GM19324 (cell line): ENCODE measurements at regions not wholly inside any gene's neighbourhood (a gene's known extent, or its start where the extent isn't known, plus 50 kb on each side); places are given as distances from the start of the nearest gene placed in this dataset.

ENCODE experiments used
- ATAC-seq: cut with Tn5 transposase; IDR thresholded peaks from one replicate; pipeline ENCODE4 v1.9.1; 2021; ENCODE audit warnings: mild to moderate bottlenecking, moderate library complexity; ENCODE audit not compliant: unreplicated experiment, low FRiP score

GRCh38 chr3:66672830-66673229, 172.0 kb upstream of the LRIG1 start:
- no peak for ATAC-seq

GRCh38 chr3:66673293-66673692, 172.5 kb upstream of the LRIG1 start:
- ATAC-seq: no peak

- ATAC-seq: no peak
Observed at GRCh38 chr3:66675366-66675765, 174.5 kb upstream of the LRIG1 start.

GRCh38 chr3:66692042-66692765, 191.4 kb upstream of the LRIG1 start:
- no peak for ATAC-seq

- no peak for ATAC-seq
Observed at GRCh38 chr3:66692766-66693150, 191.9 kb upstream of the LRIG1 start.

GRCh38 chr3:66693461-66694031, 192.7 kb upstream of the LRIG1 start:
- ATAC-seq: no peak

- ATAC-seq: no peak
Observed at GRCh38 chr3:66702126-66702525, 201.3 kb upstream of the LRIG1 start.

GRCh38 chr3:66703501-66703900, 202.7 kb upstream of the LRIG1 start:
- ATAC-seq: no peak

GRCh38 chr3:66705076-66705475, 204.3 kb upstream of the LRIG1 start:
- no peak for ATAC-seq

- ATAC-seq: no peak
Observed at GRCh38 chr3:66706890-66707289, 206.1 kb upstream of the LRIG1 start.

- ATAC-seq: no peak
Observed at GRCh38 chr3:66709532-66709931, 208.7 kb upstream of the LRIG1 start.

- ATAC-seq: no peak
Observed at GRCh38 chr3:66712210-66712609, 211.4 kb upstream of the LRIG1 start.

GRCh38 chr3:66713921-66714320, 213.1 kb upstream of the LRIG1 start:
- no peak for ATAC-seq

GRCh38 chr3:66715806-66716205, 215.0 kb upstream of the LRIG1 start:
- ATAC-seq: no peak

GRCh38 chr3:66717806-66718205, 217.0 kb upstream of the LRIG1 start:
- no peak for ATAC-seq

- ATAC-seq: no peak
Observed at GRCh38 chr3:66719796-66720356, 219.1 kb upstream of the LRIG1 start.

GRCh38 chr3:66720508-66720907, 219.7 kb upstream of the LRIG1 start:
- ATAC-seq: no peak

GRCh38 chr3:66722675-66723074, 221.9 kb upstream of the LRIG1 start:
- ATAC-seq: no peak

- ATAC-seq: no peak
Observed at GRCh38 chr3:66723231-66723630, 222.4 kb upstream of the LRIG1 start.

- ATAC-seq: no peak
Observed at GRCh38 chr3:66729687-66730393, 229.0 kb upstream of the LRIG1 start.

GRCh38 chr3:66738625-66739365, 238.0 kb upstream of the LRIG1 start:
- no peak for ATAC-seq
